GM18951 (cell line): ENCODE measurements at regions not wholly inside any gene's neighbourhood (a gene's known extent, or its start where the extent isn't known, plus 50 kb on each side); places are given as distances from the start of the nearest gene placed in this dataset.

ENCODE experiments used
- POLR2A ChIP-seq: IDR thresholded peaks from 4 replicates; pipeline ENCODE4 v1.6.1; 2011; ENCODE audit warnings: mild to moderate bottlenecking; ENCODE audit not compliant: insufficient read length, insufficient read depth; ENCODE audit errors: extremely low read depth
- in situ Hi-C: fragments of 300-500 bp; cut with MboI; formaldehyde crosslinking; loops from one replicate; pipeline ENCODE4 v1.12.0; 2022; ENCODE audit warnings: low sequenced_read_pairs, mixed read lengths, inconsistent platforms; ENCODE audit not compliant: unreplicated experiment

GRCh38 chr13:105630431-105630830, 905.0 kb downstream of the EFNB2 start:
- no peak for TF ChIP-seq POLR2A
- in situ Hi-C loops: no loop called here

- in situ Hi-C loops: no loop called here
- no peak for TF ChIP-seq POLR2A
Measured at GRCh38 chr13:105627270-105627669, 908.2 kb downstream of the EFNB2 start.

- TF ChIP-seq POLR2A: no peak
- in situ Hi-C loops: no loop called here
Measured at GRCh38 chr13:105625691-105626090, 909.8 kb downstream of the EFNB2 start.

- no peak for TF ChIP-seq POLR2A
- in situ Hi-C loops: no loop called here
Measured at GRCh38 chr13:105616333-105617075, 919.0 kb downstream of the EFNB2 start.

- no peak for TF ChIP-seq POLR2A
- in situ Hi-C loops: no loop called here
Measured at GRCh38 chr13:105612541-105612940, 922.9 kb downstream of the EFNB2 start.

GRCh38 chr13:105611424-105611823, 924.0 kb downstream of the EFNB2 start:
- no peak for TF ChIP-seq POLR2A
- in situ Hi-C loops: no loop called here

- TF ChIP-seq POLR2A: no peak
- in situ Hi-C loops: no loop called here
Measured at GRCh38 chr13:105608104-105608503, 927.4 kb downstream of the EFNB2 start.

GRCh38 chr13:105607426-105607825, 928.0 kb downstream of the EFNB2 start:
- TF ChIP-seq POLR2A: no peak
- in situ Hi-C loops: no loop called here

- TF ChIP-seq POLR2A: no peak
- in situ Hi-C loops: no loop called here
Measured at GRCh38 chr13:105607016-105607415, 928.4 kb downstream of the EFNB2 start.

- in situ Hi-C loops: no loop called here
- no peak for TF ChIP-seq POLR2A
Measured at GRCh38 chr13:105602956-105603670, 932.3 kb downstream of the EFNB2 start.

- no peak for TF ChIP-seq POLR2A
- in situ Hi-C loops: no loop called here
Measured at GRCh38 chr13:105599477-105600037, 935.9 kb downstream of the EFNB2 start.

- no peak for TF ChIP-seq POLR2A
- in situ Hi-C loops: no loop called here
Measured at GRCh38 chr13:105598529-105598928, 936.9 kb downstream of the EFNB2 start.

GRCh38 chr13:105597573-105597972, 937.9 kb downstream of the EFNB2 start:
- in situ Hi-C loops: no loop called here
- TF ChIP-seq POLR2A: no peak

- in situ Hi-C loops: no loop called here
- no peak for TF ChIP-seq POLR2A
Measured at GRCh38 chr13:105595471-105595870, 940.0 kb downstream of the EFNB2 start.
